Neural progenitor cell (in vitro differentiated cells): ENCODE measurements at regions not wholly inside any gene's neighbourhood (a gene's known extent, or its start where the extent isn't known, plus 50 kb on each side); places are given as distances from the start of the nearest gene placed in this dataset.

Source experiments
- DNase-seq: peaks from one replicate; pipeline ENCODE4 v3.0.0-alpha.2; 2016; ENCODE audit warnings: low spot score
- H2AFZ ChIP-seq: fragments of 200-600 bp; sonication (generic); replicated peaks from 2 replicates; pipeline ENCODE4 v1.6.1; 2016; ENCODE audit warnings: antibody characterized with exemption
- H3F3A ChIP-seq: fragments of 200-600 bp; sonication (generic); 2 replicates; pipeline ENCODE4 v1.6.1; 2016; ENCODE audit warnings: antibody characterized with exemption, low read depth
- H3K27ac ChIP-seq: fragments of 200-600 bp; sonication (generic); 2 replicates; pipeline ENCODE4 v1.5.1; 2016; ENCODE audit warnings: mild to moderate bottlenecking
- H3K27me3 ChIP-seq: fragments of 200-600 bp; sonication (generic); 2 replicates; pipeline ENCODE4 v1.6.1; 2016; ENCODE audit warnings: mild to moderate bottlenecking, moderate library complexity
- H3K36me3 ChIP-seq: fragments of 200-600 bp; sonication (generic); 2 replicates; pipeline ENCODE4 v1.5.1; 2016
- H3K4me1 ChIP-seq: fragments of 200-600 bp; sonication (generic); 2 replicates; pipeline ENCODE4 v1.6.1; 2016; ENCODE audit warnings: mixed run types
- H3K4me2 ChIP-seq: fragments of 200-600 bp; sonication (generic); 2 replicates; pipeline ENCODE4 v1.6.1; 2016
- H3K4me3 ChIP-seq: fragments of 200-600 bp; sonication (generic); 2 replicates; pipeline ENCODE4 v1.5.1; 2016
- H3K79me2 ChIP-seq: fragments of 200-600 bp; sonication (generic); 2 replicates; pipeline ENCODE4 v1.6.1; 2016; ENCODE audit warnings: low read depth
- H3K9ac ChIP-seq: fragments of 200-600 bp; sonication (generic); 2 replicates; pipeline ENCODE4 v1.6.1; 2016
- H3K9me3 ChIP-seq: fragments of 200-600 bp; sonication (generic); 2 replicates; pipeline ENCODE4 v1.5.1; 2016; ENCODE audit warnings: low read depth
- H4K20me1 ChIP-seq: fragments of 200-600 bp; sonication (generic); 2 replicates; pipeline ENCODE4 v1.6.1; 2016; ENCODE audit warnings: low read depth
- H3K27ac Mint-ChIP-seq: 3 replicates; pipeline ENCODE4 v1.8.0; 2021; ENCODE audit warnings: mixed read lengths
- H3K27me3 Mint-ChIP-seq: 2 replicates; pipeline ENCODE4 v1.8.0; 2022; ENCODE audit warnings: low read depth, mild to moderate bottlenecking, inconsistent platforms, moderate library complexity, mixed read lengths; ENCODE audit not compliant: insufficient read depth
- H3K36me3 Mint-ChIP-seq: 3 replicates; pipeline ENCODE4 v1.8.0; 2021; ENCODE audit warnings: mixed read lengths
- H3K4me1 Mint-ChIP-seq: 3 replicates; pipeline ENCODE4 v1.8.0; 2021; ENCODE audit warnings: mixed read lengths
- H3K4me3 Mint-ChIP-seq: 3 replicates; pipeline ENCODE4 v1.8.0; 2021; ENCODE audit warnings: mild to moderate bottlenecking, moderate library complexity, mixed read lengths
- H3K9me3 Mint-ChIP-seq: 3 replicates; pipeline ENCODE4 v1.8.0; 2020; ENCODE audit warnings: mixed read lengths
- CTCF ChIP-seq: fragments of 200-600 bp; sonication (generic); IDR thresholded peaks from 2 replicates; pipeline ENCODE4 v1.5.1; 2017; ENCODE audit warnings: antibody characterized with exemption, mild to moderate bottlenecking
- EZH2 ChIP-seq: fragments of 200-600 bp; sonication (generic); IDR thresholded peaks from 2 replicates; pipeline ENCODE4 v1.6.1; 2017; ENCODE audit warnings: antibody characterized with exemption, mild to moderate bottlenecking, moderate library complexity
- EZH2phosphoT487 ChIP-seq: fragments of 200-600 bp; sonication (generic); IDR thresholded peaks from 2 replicates; pipeline ENCODE4 v1.6.1; 2017; ENCODE audit warnings: antibody characterized with exemption

GRCh38 chr16:86661706-86662105, 83.4 kb downstream of the FOXL1 start:
- H3K4me3 Mint-ChIP-seq = no peak overlapping the region
- Histone ChIP-seq H4K20me1 (no peaks in the 10 kb centered on the region), H3K4me2 (no peak overlapping the region), H3K9me3 (no peaks in the 10 kb centered on the region), H3K79me2 (no peaks in the 10 kb centered on the region), H3K36me3 (no peaks in the 10 kb centered on the region), H3K4me3 (no peak overlapping the region), H3K27me3 (no peaks in the 10 kb centered on the region), H3F3A (no peaks in the 10 kb centered on the region), H3K27ac (no peak overlapping the region), H3K4me1 (no peaks in the 10 kb centered on the region), H3K9ac (no peak overlapping the region), H2AFZ (no peak overlapping the region)
- H3K27me3 Mint-ChIP-seq = peaks cover 15% of the 10 kb centered on the region
- H3K27ac Mint-ChIP-seq = no peak overlapping the region
- no peaks in the 10 kb centered on the region for H3K36me3 Mint-ChIP-seq
- H3K4me1 Mint-ChIP-seq = peaks cover 13% of the 10 kb centered on the region
- TF ChIP-seq EZH2phosphoT487 (no peak), EZH2 (no peak), CTCF (no peak)
- DNase-seq = no peak
- peaks cover 9% of the 10 kb centered on the region for H3K9me3 Mint-ChIP-seq

- H3K4me1 ChIP-seq = no peaks in the 10 kb centered on the region
Observed at GRCh38 chr16:86662195-86662594, 83.8 kb downstream of the FOXL1 start.

GRCh38 chr16:86662740-86663139, 84.4 kb downstream of the FOXL1 start:
- peaks cover 9% of the 10 kb centered on the region for H3K9me3 Mint-ChIP-seq

More at GRCh38 chr16:86662195-86662594, 83.8 kb downstream of the FOXL1 start:
- no peak for DNase-seq
- H3K9me3 ChIP-seq = no peaks in the 10 kb centered on the region
- Mint-ChIP-seq H3K27me3 (peaks cover 15% of the 10 kb centered on the region), H3K9me3 (peaks cover 9% of the 10 kb centered on the region), H3K4me1 (peaks cover 13% of the 10 kb centered on the region), H3K27ac (no peak overlapping the region), H3K4me3 (no peak overlapping the region), H3K36me3 (no peaks in the 10 kb centered on the region)
- H3K9ac ChIP-seq = no peak overlapping the region
- H3K27ac ChIP-seq = no peak overlapping the region
- no peak overlapping the region for H3K4me2 ChIP-seq
- H3F3A ChIP-seq = no peaks in the 10 kb centered on the region
- H3K79me2 ChIP-seq = no peaks in the 10 kb centered on the region
- no peaks in the 10 kb centered on the region for H3K36me3 ChIP-seq
- H4K20me1 ChIP-seq = no peaks in the 10 kb centered on the region
- H3K4me3 ChIP-seq = no peak overlapping the region
- TF ChIP-seq EZH2 (no peak), EZH2phosphoT487 (no peak), CTCF (no peak)
- H2AFZ ChIP-seq = no peak overlapping the region
- H3K27me3 ChIP-seq = no peaks in the 10 kb centered on the region

More at GRCh38 chr16:86662740-86663139, 84.4 kb downstream of the FOXL1 start:
- no peak overlapping the region for H3K4me3 ChIP-seq
- no peaks in the 10 kb centered on the region for H3F3A ChIP-seq
- no peaks in the 10 kb centered on the region for H4K20me1 ChIP-seq
- TF ChIP-seq CTCF (no peak), EZH2phosphoT487 (no peak), EZH2 (no peak)
- H3K9me3 ChIP-seq = no peaks in the 10 kb centered on the region
- Mint-ChIP-seq H3K27ac (no peak overlapping the region), H3K27me3 (peaks cover 12% of the 10 kb centered on the region), H3K36me3 (no peaks in the 10 kb centered on the region), H3K4me3 (no peak overlapping the region), H3K4me1 (peaks cover 13% of the 10 kb centered on the region)
- H3K27me3 ChIP-seq = no peaks in the 10 kb centered on the region
- no peak overlapping the region for H3K27ac ChIP-seq
- no peak overlapping the region for H2AFZ ChIP-seq
- no peaks in the 10 kb centered on the region for H3K4me1 ChIP-seq
- H3K4me2 ChIP-seq = no peak overlapping the region
- no peak for DNase-seq
- no peaks in the 10 kb centered on the region for H3K36me3 ChIP-seq
- no peaks in the 10 kb centered on the region for H3K79me2 ChIP-seq
- no peak overlapping the region for H3K9ac ChIP-seq
